ENCODE measurements at regions not wholly inside any gene's neighbourhood (a gene's known extent, or its start where the extent isn't known, plus 50 kb on each side); places are given as distances from the start of the nearest gene placed in this dataset.

GRCh38 chr1:87437663-87438295 lies 109.1 kb downstream of the LMO4 start:
- DNase-seq (ENCODE audit: low spot score), result no peak

DNA sequence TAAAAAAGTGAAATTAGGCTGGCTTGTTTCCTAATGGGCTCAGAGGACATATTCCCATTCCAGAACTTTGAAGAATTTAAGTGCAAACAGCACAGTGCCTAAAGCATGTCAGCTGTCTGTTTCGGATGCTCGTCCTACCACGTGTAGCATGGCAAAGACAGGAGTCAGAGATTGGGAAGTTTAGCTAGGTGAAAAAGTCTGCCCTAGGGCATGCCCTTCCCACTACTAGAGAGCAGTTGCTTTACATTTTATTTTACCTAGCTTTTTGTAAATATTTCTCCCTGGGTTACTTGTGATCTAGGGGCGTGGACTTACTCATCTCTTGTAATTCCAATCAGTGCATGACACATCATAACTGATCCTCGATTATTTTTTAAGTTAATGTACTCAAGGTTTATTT lies 111.1 kb downstream of the LMO4 start:
- DNase-seq (ENCODE audit: low spot score), result no peak

- DNase-seq (ENCODE audit: low spot score), result no peak
These were observed 120.8 kb downstream of the LMO4 start for GRCh38 chr1:87449348-87449963.

DNA sequence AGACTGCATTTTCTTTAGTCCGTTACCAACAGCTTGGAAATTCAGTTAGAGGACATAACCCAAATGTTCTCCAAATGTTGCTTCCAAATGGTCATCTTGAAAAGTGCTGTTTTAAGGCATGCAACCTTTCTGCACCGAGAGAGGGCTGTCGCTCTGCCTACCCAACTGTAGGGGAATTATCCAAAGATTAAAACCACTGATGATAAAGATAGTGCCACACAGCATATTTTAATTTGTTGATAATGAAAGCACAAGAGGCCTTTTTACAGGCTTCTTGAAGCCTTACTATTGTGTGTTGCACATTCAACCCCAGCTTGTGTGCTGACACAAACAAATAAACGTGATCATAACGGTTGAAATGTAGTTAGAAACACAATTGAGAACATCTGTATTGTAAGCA lies 121.5 kb downstream of the LMO4 start:
- no peak for DNase-seq (ENCODE audit: low spot score)

- DNase-seq (ENCODE audit: low spot score), result no peak
These were observed 122.0 kb downstream of the LMO4 start for GRCh38 chr1:87450615-87451209.

DNA sequence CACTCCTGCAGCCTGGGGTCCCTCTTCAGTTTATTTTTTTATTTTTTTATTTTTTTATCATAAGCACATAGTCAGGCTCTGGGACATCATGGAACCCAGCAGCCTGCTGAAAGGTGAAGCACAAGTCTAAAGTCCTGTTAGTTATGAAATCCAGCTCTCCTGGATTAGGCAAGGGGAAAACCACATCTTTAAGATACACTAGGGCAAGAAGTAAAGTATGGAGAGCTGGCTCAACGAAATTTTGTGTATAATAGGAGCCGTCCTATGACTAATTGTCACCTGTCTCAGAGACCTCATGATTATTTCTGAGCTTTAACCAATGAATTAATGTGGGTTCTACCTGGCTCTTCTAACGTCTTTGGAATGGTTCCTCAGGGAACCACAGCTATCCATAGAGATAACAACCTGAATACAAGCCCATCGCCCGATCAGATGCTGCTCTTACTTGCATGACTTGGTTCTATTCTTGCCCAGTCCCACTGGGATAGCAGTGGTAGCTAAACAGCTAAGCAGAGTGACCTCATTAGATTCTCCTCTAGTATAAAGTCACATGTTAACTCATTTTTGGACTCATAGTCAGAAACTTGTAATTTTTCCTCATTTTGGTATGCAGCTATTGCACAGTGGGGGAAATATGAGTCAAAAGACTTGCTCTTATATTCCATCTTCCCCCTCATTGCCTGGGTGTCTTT lies 122.7 kb downstream of the LMO4 start:
- no peak for DNase-seq (ENCODE audit: low spot score)

- DNase-seq (ENCODE audit: low spot score), result no peak
These were observed 124.0 kb downstream of the LMO4 start for GRCh38 chr1:87452648-87453047.

GRCh38 chr1:87457408-87457807 lies 128.7 kb downstream of the LMO4 start:
- no peak for DNase-seq (ENCODE audit: low spot score)

DNA sequence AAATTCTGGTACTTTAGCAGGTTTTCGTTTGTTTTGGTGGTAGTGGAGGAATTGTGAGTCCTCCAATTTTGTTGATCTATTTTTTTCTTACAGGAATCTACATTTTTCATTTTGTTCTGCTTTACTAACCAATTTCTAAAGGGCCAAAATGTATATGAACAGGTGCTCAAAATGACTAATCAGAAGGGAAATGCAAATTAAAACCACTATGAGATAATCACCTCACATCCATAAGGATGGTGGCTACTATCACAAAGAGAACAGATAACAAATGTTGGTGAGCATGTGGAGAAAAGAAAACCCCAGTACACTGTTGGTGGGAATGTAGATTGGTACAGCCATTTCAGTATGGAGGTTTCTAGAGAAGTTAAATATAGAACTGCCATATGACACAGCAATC lies 134.2 kb downstream of the LMO4 start:
- no peak for DNase-seq (ENCODE audit: low spot score)

DNA sequence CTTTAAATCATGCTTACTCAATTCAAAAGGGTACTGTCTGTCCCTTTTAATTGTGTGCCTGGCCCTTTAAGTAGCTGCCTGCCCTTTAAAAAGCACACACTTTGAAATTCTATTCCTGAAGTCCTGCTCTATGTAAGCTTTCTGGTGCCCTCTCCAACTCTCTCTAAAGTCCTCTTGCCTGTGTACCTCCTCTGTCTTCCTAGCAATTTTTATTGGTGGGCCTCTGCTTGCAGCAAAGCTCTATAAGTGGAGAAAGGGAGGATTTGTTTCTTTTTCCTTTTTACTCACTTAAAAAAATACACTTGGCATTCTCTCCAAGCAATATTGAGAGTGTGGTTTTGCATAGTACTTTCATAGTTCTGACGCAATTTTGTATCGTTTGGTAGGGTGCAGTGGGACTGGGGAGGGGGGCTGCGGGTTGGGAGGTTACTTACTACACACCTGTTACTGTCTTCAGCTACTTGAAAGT lies 135.4 kb downstream of the LMO4 start:
- DNase-seq (ENCODE audit: low spot score), result no peak

GRCh38 chr1:87466621-87467020 lies 137.9 kb downstream of the LMO4 start:
- no peak for DNase-seq (ENCODE audit: low spot score)

DNA sequence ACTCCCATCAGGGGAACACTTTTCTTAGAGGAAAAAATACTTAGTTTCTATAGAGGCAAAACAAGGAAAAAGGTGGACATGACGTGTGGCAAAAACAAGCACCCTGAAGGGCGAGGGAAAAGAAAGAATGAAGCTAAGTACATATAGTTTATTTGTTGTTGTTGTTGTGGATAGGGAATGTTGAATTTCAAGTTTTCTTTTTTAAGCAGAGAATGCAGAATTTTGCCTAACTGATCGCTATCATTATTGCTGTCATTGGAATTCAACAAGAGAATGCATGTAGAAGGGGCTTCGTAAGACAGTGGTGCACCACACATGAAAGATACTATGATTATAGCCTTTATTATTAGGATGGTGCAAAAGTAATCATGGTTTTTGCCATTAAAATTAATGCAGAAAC lies 144.0 kb downstream of the LMO4 start:
- no peak for DNase-seq (ENCODE audit: low spot score)

GRCh38 chr1:87473203-87473661 lies 144.6 kb downstream of the LMO4 start:
- DNase-seq (ENCODE audit: low spot score), result no peak

DNA sequence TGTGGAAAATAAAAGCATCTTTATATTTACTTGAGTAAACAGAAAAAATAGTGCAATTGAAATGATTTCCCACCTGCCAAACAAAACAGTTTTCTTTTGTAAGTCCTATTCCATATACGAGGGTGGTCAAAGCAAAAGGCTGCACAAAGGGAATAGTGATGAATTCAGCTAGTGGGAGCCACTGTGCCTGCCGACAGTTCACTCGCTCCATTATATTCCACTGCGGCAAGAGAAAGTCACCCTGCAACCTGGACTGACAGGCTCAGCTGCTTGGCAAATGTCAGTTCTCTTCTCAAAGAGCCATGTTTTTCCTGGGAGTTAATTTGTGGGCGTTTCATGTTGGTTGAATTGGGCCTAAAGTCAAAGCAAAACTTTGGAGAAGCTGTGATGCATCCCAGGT lies 145.4 kb downstream of the LMO4 start:
- peak; percentile 20 for DNase-seq (ENCODE audit: low spot score)

- peak; percentile 7 for DNase-seq (ENCODE audit: low spot score)
These were observed 149.6 kb downstream of the LMO4 start for GRCh38 chr1:87478231-87478630.

- DNase-seq (ENCODE audit: low spot score), result no peak
These were observed 166.5 kb downstream of the LMO4 start for GRCh38 chr1:87495147-87495546.

DNA sequence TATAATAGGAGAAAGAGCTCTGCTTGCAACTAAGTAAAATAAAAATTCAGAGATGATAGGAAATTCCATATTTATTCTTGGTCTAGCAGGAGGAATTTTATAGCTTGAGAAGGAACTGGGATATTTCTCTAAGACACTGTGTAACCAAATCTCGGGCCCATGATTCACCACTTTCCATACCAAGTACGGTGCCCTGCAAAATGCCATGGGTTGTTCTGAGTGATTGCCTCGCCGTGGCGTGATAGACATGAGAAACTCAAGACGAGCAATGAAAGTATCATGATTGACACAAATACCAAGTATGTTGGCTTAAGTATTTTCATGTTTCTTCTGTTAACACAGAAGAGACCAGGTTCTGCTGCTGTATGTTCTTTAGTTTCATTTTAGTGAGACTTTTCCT lies 167.2 kb downstream of the LMO4 start:
- no peak for DNase-seq (ENCODE audit: low spot score)

GRCh38 chr1:87497380-87498203 lies 168.9 kb downstream of the LMO4 start:
- no peak for DNase-seq (ENCODE audit: low spot score)

- DNase-seq (ENCODE audit: low spot score), result no peak
These were observed 173.1 kb downstream of the LMO4 start for GRCh38 chr1:87501738-87502137.

DNA sequence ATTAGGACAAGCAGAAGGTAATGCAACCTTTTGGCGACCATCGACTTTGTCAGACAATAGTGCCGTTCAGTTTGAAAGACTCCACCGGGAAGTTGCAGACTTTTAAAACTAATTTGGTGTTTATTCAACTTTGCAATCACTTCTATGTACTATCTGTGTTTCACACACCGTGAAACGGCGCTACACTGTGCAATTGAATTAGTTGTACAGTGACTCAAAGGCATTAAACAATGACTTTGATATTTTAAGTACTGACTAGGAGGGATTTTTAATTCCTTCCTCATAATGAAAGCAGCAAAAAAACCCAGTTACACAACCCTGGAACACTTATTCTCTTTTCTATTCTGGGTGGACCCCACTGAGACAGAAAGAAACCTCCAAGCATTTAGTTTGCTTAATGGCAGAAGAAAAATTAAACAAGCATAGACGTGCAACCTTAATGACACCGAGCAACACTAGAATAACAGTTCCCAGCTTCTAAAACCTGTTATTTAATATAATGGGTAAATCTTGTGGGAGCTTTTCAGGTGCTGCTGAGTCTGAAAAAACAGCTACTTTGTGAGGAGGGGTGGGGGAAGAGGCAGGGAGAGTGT lies 176.8 kb downstream of the LMO4 start:
- no peak for DNase-seq (ENCODE audit: low spot score)

DNA sequence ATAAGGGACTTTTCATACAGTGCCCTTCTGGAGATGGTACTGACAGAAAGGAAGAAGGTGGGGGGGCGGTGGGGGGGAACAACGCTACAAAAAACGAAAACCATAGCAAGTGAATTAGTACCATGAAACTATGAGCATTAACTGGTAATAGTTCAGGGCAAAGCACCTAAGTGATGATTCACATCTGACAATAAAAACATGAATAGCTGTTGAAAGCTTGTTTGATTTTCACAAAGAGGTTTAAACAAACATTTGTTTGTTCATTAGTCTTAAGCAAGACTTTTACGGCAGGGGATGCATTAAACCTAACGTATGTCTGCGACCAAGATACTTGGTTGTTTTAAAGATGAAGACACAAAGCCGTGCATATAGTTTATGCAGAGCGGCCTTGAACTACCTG lies 177.5 kb downstream of the LMO4 start:
- DNase-seq (ENCODE audit: low spot score), result no peak

All from putamen (tissue), 1 donor.